B cell (primary cell): ENCODE measurements at regions not wholly inside any gene's neighbourhood (a gene's known extent, or its start where the extent isn't known, plus 50 kb on each side); places are given as distances from the start of the nearest gene placed in this dataset.

Experiments
- ATAC-seq: fragments of 200-7000 bp; cut with Tn5 transposase; one replicate; pipeline ENCODE4 v1.10.0; 2021; ENCODE audit warnings: low read depth, mild to moderate bottlenecking, moderate number of reproducible peaks, moderate library complexity
- CTCF ChIA-PET: fragments of 350-600 bp; sonication (Branson Sonifier 250); formaldehyde crosslinking; loops from one replicate; lab custom pipeline; 2021; ENCODE audit warnings: antibody characterized with exemption, inconsistent platforms; lab: Charles Lee
- POLR2A ChIA-PET: fragments of 350-600 bp; sonication (Branson Sonifier 250); formaldehyde crosslinking; loops from one replicate; lab custom pipeline; 2021; ENCODE audit warnings: antibody characterized with exemption; lab: Charles Lee
- DNase-seq: peaks from one replicate; pipeline ENCODE4 v3.0.0; 2013
- H2AFZ ChIP-seq: 2 replicates; pipeline ENCODE4 v1.6.1; 2012; ENCODE audit warnings: mild to moderate bottlenecking, low read depth, low read length; ENCODE audit not compliant: insufficient read depth, poor library complexity, severe bottlenecking
- H3K27ac ChIP-seq, 2 donors: 1 replicate in 1 of 2; 2 replicates in 1 of 2; pipeline ENCODE4 v1.5.1; 2012 to 2013; ENCODE audit warnings: low read length in 2 of 2, mild to moderate bottlenecking in 2 of 2, moderate library complexity in 1 of 2
- H3K27me3 ChIP-seq, 4 experiments: fragments of 200-600 bp in 1 of 4; sonication (generic) in 1 of 4; replicated peaks in 1 of 4; 1 replicate in 2 of 4; 2 replicates in 2 of 4; pipeline versions ENCODE4 v1.6.1 to v1.7.0; 2013 to 2016; ENCODE audit warnings: low read length in 3 of 4, mild to moderate bottlenecking in 2 of 4, mixed read lengths in 1 of 4, moderate library complexity in 1 of 4; ENCODE audit not compliant: insufficient read depth in 4 of 4, control insufficient read depth in 3 of 4; ENCODE audit errors: control extremely low read depth in 1 of 4
- H3K36me3 ChIP-seq, 2 experiments: replicated peaks in 1 of 2; 1 replicate in 1 of 2; 2 replicates in 1 of 2; pipeline versions ENCODE4 v1.6.1 to v1.7.1; 2013; ENCODE audit warnings: low read length in 1 of 2; ENCODE audit not compliant: insufficient read depth in 2 of 2, control insufficient read depth in 1 of 2; ENCODE audit errors: control extremely low read depth in 1 of 2, extremely low read depth in 1 of 2
- H3K4me1 ChIP-seq, 2 donors: fragments of 200-600 bp in 1 of 2; sonication (generic) in 1 of 2; 1 replicate in 1 of 2; 2 replicates in 1 of 2; pipeline versions ENCODE4 v1.5.1 to v1.6.1; 2013 to 2017; ENCODE audit warnings: low read length in 2 of 2; ENCODE audit not compliant: control insufficient read depth in 2 of 2, insufficient read depth in 2 of 2
- H3K4me2 ChIP-seq: replicated peaks from 2 replicates; pipeline ENCODE3; 2012; ENCODE audit warnings: mild to moderate bottlenecking, low read depth, low read length; ENCODE audit not compliant: poor library complexity, severe bottlenecking
- H3K4me3 ChIP-seq, 5 experiments: fragments of 200-600 bp in 1 of 5; sonication (generic) in 1 of 5; 1 replicate in 3 of 5; 2 replicates in 2 of 5; pipeline versions ENCODE4 v1.5.1 to v1.7.0; 2011 to 2016; ENCODE audit warnings: low read length in 4 of 5, mild to moderate bottlenecking in 4 of 5, low read depth in 2 of 5, control low read depth in 1 of 5, moderate library complexity in 1 of 5; ENCODE audit not compliant: insufficient read depth in 1 of 5; ENCODE audit errors: control extremely low read depth in 1 of 5, extremely low read depth in 1 of 5
- H3K79me2 ChIP-seq: fragments of 200-600 bp; sonication (generic); one replicate; pipeline ENCODE4 v1.6.0; 2016; ENCODE audit warnings: low read length; ENCODE audit not compliant: control insufficient read depth, insufficient read depth
- H3K9ac ChIP-seq: fragments of 200-600 bp; sonication (generic); 2 replicates; pipeline ENCODE4 v1.6.1; 2017; ENCODE audit warnings: mild to moderate bottlenecking, low read length, moderate library complexity
- H3K9me3 ChIP-seq, 3 donors: one replicate each; pipeline versions ENCODE4 v1.6.1 to v1.7.1; 2013; ENCODE audit warnings: low read length in 2 of 3; ENCODE audit not compliant: control insufficient read depth in 2 of 3, insufficient read depth in 1 of 3; ENCODE audit errors: control extremely low read depth in 1 of 3
- H4K20me1 ChIP-seq: 2 replicates; pipeline ENCODE4 v1.6.0; 2012; ENCODE audit warnings: mild to moderate bottlenecking, low read length; ENCODE audit not compliant: insufficient read depth, control insufficient read depth, poor library complexity, severe bottlenecking
- H3K27ac Mint-ChIP-seq: one replicate; pipeline ENCODE4 v1.8.0; 2021; ENCODE audit warnings: mixed read lengths
- H3K27me3 Mint-ChIP-seq: one replicate; pipeline ENCODE4 v1.8.0; 2021; ENCODE audit warnings: mixed read lengths
- H3K4me1 Mint-ChIP-seq: one replicate; pipeline ENCODE4 v1.8.0; 2021; ENCODE audit warnings: mixed read lengths
- H3K4me3 Mint-ChIP-seq: one replicate; pipeline ENCODE4 v1.8.0; 2021; ENCODE audit warnings: mixed read lengths
- H3K9me3 Mint-ChIP-seq: one replicate; pipeline ENCODE4 v1.8.0; 2022; ENCODE audit warnings: mixed read lengths; ENCODE audit not compliant: insufficient read depth
- EZH2 ChIP-seq: IDR thresholded peaks from 2 replicates; pipeline ENCODE4 v1.6.1; 2012; ENCODE audit warnings: borderline replicate concordance, low read depth, mild to moderate bottlenecking, moderate library complexity, low read length; ENCODE audit not compliant: insufficient read depth, poor library complexity, severe bottlenecking
- WGBS: methylation state at CpG from one replicate; pipeline ENCODE4 v1.1.5; 2013; ENCODE audit warnings: missing lambda C conversion rate; ENCODE audit not compliant: insufficient coverage; 5-methylcytosine and 5-hydroxymethylcytosine counted together
- intact Hi-C: fragments of 100-400 bp; cut with micrococcal nuclease; formaldehyde crosslinking; loops from one replicate; pipeline ENCODE4 v1.10.0; 2022
- TF ChIP-seq, protein P1 (sequence below): fragments of 200-600 bp; IDR thresholded peaks from one replicate; pipeline ENCODE4 v1.8.0; 2022; ENCODE audit warnings: antibody characterized with exemption, mild to moderate bottlenecking

DNA sequence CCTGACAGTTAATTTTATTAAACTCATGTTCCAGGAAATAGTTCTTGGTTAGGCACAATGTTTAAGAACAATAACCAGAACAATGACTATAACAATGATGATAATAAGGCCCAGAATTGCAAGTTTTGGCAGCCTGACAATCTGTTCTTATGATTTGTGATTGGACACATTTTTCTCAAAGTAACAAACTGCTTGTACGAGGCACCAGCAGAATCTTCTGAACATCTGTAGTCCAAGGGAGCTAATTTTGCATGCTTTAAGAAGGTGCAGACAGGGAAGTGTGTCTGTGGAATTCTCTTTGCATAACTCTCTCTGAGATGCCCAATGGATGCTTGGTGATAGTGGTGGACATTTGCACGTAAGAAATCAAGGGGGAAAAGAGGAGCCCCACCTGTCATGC is 709.3 kb downstream of the SLC4A3 start:
- Mint-ChIP-seq H3K4me3 (no peak overlapping the region), H3K27me3 (no peaks in the 10 kb centered on the region), H3K4me1 (no peaks in the 10 kb centered on the region), H3K9me3 (no peaks in the 10 kb centered on the region), H3K27ac (no peak overlapping the region)
- Histone ChIP-seq H3K9me3 (peaks cover 0 to 3% (median 0%) of the 10 kb centered on the region in 3 donors), H4K20me1 (no peaks in the 10 kb centered on the region), H3K4me2 (no peak overlapping the region), H3K9ac (no peak overlapping the region), H3K36me3 (no peaks in the 10 kb centered on the region), H3K27ac (no peak overlapping the region), H3K4me3 (no peak overlapping the region), H2AFZ (no peak overlapping the region), H3K4me1 (no peaks in the 10 kb centered on the region), H3K27me3 (no peaks in the 10 kb centered on the region), H3K79me2 (no peaks in the 10 kb centered on the region)
- POLR2A ChIA-PET: no interaction called here
- no peak for ATAC-seq
- whole genome bisulfite sequencing: 50% methylated on average over 1 of the region's 2 CpGs
- intact Hi-C loops: no loop called here
- no peak for TF ChIP-seq EZH2
- TF ChIP-seq, protein P1, sequence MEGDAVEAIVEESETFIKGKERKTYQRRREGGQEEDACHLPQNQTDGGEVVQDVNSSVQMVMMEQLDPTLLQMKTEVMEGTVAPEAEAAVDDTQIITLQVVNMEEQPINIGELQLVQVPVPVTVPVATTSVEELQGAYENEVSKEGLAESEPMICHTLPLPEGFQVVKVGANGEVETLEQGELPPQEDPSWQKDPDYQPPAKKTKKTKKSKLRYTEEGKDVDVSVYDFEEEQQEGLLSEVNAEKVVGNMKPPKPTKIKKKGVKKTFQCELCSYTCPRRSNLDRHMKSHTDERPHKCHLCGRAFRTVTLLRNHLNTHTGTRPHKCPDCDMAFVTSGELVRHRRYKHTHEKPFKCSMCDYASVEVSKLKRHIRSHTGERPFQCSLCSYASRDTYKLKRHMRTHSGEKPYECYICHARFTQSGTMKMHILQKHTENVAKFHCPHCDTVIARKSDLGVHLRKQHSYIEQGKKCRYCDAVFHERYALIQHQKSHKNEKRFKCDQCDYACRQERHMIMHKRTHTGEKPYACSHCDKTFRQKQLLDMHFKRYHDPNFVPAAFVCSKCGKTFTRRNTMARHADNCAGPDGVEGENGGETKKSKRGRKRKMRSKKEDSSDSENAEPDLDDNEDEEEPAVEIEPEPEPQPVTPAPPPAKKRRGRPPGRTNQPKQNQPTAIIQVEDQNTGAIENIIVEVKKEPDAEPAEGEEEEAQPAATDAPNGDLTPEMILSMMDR: no peak
- CTCF ChIA-PET: no interaction called here
- DNase-seq: no peak

DNA sequence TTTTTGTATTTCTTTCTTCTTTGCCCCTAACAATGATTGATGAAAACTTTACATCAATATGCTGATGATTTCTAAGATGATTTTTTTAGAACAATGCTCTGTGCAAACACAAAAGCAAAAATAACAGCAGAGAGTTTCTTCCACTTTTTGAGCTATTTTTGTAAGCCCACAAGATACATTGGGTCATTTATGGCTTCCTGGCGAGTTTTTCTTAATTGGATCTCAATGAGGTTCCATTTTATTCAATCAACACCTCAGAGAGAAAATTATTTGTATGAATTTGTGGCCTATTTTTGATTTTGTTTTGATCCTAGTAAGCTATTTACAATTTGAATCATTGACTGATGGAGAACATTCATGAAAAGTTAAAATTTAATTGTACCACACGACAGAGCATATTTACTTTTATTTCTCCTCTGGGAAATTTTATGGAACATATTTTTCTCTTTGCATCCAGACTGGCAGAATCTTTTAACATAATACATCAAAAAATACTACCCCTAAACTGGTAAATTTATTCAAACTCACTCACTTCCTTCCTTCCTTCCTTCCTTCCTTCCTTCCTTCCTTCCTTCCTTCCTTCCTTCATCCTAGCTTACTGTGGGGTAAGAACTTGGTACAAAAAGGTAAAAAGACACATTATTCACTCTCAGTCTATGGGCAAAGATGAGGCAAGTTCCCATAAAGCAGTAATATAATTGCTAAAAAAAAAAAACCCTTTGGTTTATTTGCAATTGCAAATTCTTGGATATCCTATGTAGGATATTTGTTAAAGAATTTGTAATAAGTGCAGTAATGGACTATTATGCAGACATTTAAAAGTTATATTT is 710.4 kb downstream of the SLC4A3 start:
- H3K4me1 ChIP-seq: no peaks in the 10 kb centered on the region
- no peak overlapping the region for H3K9ac ChIP-seq
- no peak overlapping the region for H2AFZ ChIP-seq
- H3K4me2 ChIP-seq: no peak overlapping the region
- H3K27me3 ChIP-seq: no peaks in the 10 kb centered on the region
- DNase-seq: no peak
- no peaks in the 10 kb centered on the region for H3K9me3 Mint-ChIP-seq
- no peaks in the 10 kb centered on the region for H3K27me3 Mint-ChIP-seq
- ChIA-PET POLR2A (no interaction called here), CTCF (no interaction called here)
- TF ChIP-seq, protein P1: no peak
- no peak for TF ChIP-seq EZH2
- H3K4me3 Mint-ChIP-seq: no peak overlapping the region
- H4K20me1 ChIP-seq: no peaks in the 10 kb centered on the region
- H3K27ac ChIP-seq: no peak overlapping the region
- intact Hi-C loops: no loop called here
- H3K9me3 ChIP-seq: peaks cover 0 to 3% (median 0%) of the 10 kb centered on the region in 3 donors
- H3K27ac Mint-ChIP-seq: no peak overlapping the region
- ATAC-seq: no peak
- no CpG with 5 or more reads among the region's 2 CpGs for WGBS
- H3K4me1 Mint-ChIP-seq: no peaks in the 10 kb centered on the region
- no peaks in the 10 kb centered on the region for H3K36me3 ChIP-seq
- no peak overlapping the region for H3K4me3 ChIP-seq
- H3K79me2 ChIP-seq: no peaks in the 10 kb centered on the region
